HG02981 (cell line): ENCODE measurements at regions not wholly inside any gene's neighbourhood (a gene's known extent, or its start where the extent isn't known, plus 50 kb on each side); places are given as distances from the start of the nearest gene placed in this dataset.

Experiments used
- ATAC-seq: cut with Tn5 transposase; IDR thresholded peaks from one replicate; pipeline ENCODE4 v1.9.1; 2021; ENCODE audit warnings: mild to moderate bottlenecking, moderate library complexity; ENCODE audit not compliant: unreplicated experiment

DNA sequence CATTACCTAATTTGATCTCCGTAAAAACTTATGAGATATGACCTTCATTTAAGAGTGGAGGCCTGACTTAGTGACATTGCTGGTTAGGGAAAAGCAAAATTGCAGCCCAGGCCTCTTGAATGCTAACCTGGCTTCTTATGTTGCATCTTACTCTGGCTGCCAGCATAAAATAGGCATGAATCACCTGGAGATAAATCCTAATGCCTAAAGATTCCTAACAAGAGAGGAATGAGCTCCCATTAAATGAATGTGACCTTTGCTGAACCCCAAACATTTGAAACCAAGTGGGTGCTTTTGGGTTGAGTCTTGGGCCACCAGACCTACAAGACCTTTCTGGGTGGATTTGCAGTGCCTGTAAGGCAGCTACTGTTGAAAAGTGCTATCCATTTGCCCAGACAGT, 1145.6 kb upstream of the TENM4 start:
- ATAC-seq, result no peak

DNA sequence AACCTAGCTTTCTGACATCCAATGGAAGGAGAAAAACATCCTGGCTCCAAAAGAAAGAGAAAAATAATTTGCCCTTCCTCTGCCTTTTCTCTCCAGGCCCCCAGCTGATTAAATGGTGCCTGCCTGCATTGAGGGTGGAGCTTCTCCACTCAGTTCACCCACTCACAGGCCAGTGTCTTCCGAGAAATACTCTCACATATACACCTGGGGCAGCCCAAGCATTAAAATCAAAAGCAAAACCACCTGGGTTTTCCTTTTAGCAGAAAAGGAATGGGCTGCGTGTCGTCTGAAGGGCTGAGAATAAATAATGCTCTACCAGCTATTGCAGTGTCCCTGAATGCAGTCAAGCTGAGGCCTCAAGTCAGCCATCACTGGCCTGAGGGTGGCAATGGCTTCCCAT, 1143.8 kb upstream of the TENM4 start:
- no peak for ATAC-seq

- no peak for ATAC-seq
Measured at GRCh38 chr11:80569832-80570231, 1129.0 kb upstream of the TENM4 start.

DNA sequence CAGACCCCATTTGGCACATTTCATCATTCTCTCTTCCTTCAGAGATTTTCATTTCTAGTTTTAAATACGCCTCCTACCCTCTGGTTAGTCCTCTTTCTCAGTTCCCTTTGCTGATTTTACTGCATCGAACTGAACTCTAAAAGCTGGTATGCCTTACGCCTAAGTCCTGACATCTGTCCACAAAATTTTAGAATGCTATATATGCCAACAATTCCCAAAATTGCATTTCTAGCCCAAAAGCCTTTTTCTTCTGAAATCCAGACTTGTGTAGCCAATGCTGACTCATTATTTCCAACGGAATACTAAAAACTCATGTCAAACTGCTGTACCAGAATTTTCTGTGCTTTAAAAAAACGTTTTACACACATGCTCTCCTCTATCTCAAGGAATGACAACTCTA, 1124.4 kb upstream of the TENM4 start:
- no peak for ATAC-seq

GRCh38 chr11:80562523-80563125, 1121.8 kb upstream of the TENM4 start:
- ATAC-seq, result no peak

GRCh38 chr11:80559942-80560341, 1119.1 kb upstream of the TENM4 start:
- ATAC-seq, result no peak

DNA sequence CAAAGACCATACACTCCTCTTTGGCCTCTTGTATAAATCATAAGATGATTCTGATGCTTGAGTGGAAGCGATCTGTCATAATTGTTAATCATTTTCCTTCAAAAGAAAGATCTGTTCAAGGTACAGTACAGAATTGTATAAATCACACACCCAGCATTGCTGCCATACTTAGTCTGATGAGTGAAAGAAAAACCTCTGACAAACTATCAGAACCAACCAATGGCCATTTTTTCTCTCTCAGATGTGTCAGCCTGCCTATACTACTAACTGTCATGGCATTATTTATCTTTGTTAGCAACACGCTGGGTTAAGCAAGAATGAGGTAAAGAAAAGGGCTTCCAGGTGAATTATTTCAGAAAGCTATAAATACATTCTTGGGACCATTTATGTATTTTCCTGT, 1112.7 kb upstream of the TENM4 start:
- ATAC-seq, result no peak

- ATAC-seq, result no peak
Measured at GRCh38 chr11:80542704-80543103, 1101.9 kb upstream of the TENM4 start.

DNA sequence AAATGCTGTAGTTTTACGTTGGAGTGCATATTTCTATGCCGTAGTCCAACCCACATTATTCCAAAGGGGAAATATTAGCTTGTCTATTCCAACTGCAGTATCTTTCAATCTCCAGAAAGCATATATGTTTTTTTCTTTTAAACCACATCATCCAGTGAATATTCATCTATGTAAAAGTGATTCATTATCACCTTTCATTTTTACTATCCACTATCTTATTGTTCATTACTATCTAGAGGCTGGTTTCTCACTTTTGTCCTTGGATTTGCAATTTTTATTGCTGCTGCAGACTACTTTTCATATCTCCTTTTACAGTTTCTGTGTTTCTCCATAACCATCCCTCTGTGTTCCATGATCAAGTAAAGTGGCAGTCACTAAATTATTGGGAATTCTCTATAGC, 1097.2 kb upstream of the TENM4 start:
- ATAC-seq, result no peak

DNA sequence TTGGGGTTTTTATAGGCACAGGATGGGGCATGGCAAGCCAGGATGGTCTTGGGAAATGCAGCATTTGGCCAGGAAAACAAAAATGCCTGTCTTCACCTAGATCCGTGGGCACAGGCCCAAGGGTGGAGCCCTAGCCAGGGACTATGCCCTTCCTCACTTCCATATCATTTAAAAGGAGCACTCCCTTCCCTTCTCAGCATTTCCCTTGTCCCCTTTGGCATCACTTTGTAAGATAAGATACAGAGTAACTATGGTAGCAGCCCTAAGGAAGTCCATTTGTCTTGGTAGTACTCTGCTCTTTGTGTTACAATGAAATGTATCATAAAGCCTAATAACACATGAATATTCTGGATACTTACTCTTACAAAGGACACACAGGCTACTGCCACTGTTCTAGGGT, 1092.6 kb upstream of the TENM4 start:
- no peak for ATAC-seq

GRCh38 chr11:80532633-80533232, 1091.9 kb upstream of the TENM4 start:
- no peak for ATAC-seq

GRCh38 chr11:80529726-80530125, 1088.9 kb upstream of the TENM4 start:
- ATAC-seq, result no peak

GRCh38 chr11:80525663-80526405, 1085.0 kb upstream of the TENM4 start:
- no peak for ATAC-seq

DNA sequence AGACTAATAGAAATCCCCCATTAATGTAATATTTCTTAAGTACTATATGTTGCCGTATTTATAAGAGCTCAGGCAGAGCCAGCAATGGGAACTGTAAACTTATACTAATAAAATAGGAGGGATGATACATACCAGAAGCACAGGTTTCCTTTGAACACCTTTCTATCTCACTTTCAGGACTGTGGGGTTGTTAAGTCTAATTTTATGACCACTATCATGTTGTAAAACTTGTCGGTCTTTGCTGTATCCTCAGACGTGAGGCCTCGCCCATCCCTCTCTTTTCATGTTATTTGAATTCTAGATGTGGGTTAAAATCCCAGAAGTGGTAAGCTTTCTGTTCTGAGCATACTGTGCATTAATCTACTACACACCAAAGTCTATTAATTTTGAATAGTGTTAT, 1083.5 kb upstream of the TENM4 start:
- ATAC-seq, result no peak

GRCh38 chr11:80523057-80523456, 1082.2 kb upstream of the TENM4 start:
- no peak for ATAC-seq

DNA sequence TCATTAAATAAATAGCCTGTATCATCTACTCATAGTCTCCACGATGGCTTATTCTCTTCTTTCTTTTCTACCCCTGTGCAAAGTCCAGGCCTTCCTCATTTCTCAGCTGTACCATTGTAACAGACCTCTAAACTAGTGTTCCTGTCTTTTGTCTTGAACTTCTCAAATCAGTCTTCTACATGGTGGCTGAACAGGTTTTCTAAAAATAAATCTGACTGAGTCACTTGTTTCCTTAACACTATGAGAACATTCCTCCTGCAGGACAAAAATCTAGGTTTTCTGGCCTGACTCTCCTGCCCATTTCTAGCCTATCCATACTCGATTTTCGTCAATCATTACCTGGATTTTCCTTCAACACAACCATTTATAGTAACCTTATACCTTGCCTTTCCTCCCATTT, 1080.8 kb upstream of the TENM4 start:
- ATAC-seq, result no peak

DNA sequence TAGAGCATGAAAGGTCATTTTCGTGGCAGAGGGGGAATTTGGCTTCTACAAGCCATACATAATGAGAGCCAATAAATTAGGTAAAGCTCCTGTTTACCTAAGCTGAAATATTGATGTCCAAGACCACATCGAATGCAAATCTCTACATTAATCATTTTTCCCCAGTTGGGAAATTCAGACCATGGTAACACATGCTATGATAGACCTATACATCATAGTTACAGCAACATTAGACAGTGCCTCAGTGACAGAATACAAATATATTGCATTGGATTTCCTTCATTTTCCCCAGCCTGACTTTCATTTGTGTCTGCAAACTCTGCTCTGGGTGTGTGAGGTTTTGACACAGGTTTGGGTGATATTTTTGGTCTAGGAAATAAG, 1079.7 kb upstream of the TENM4 start:
- no peak for ATAC-seq

DNA sequence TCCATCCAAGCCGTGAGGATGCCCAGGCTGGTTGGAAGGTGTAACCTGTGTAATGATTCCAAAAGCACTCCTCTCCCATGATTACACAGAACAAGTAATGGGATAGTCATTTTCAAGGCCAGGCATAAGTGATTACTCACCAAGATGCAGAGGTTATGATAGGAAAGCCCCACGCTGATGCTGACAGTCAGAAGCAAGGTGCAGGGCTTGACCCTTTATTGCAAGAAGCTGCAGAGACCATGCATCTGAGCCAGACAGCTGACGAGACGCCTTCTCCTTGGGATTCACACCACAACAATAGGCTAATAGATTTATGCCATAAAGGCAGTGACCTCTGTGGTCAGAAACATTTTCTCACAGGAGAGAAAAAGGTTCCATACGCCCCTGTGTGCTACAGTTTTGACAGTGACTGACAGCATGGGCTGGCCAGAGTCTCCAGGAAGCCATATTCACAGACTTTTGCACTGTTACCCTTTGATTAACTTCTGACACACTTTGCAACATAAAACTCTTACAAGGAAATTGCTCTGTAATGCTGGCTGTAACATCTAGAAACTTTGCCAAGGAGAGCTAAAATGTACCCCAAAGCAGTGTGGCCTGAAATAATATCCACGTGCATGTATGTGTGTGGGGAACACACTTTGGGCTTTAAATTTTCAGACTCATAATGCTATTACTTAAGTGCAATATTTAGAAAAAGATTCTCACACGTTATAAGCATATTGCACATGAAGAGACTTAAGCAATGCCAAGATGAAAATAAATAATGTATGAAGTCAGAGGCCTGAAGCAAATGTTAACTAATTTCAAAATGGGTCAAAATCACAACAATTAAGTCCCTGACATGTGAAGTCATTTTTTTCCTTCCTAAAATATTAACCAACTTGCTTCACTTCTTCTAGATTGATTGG, 1079.0 kb upstream of the TENM4 start:
- ATAC-seq, result no peak

- ATAC-seq, result no peak
Measured at GRCh38 chr11:80517701-80518100, 1076.9 kb upstream of the TENM4 start.

- no peak for ATAC-seq
Measured at GRCh38 chr11:80515097-80515496, 1074.3 kb upstream of the TENM4 start.

GRCh38 chr11:80512491-80512890, 1071.7 kb upstream of the TENM4 start:
- ATAC-seq, result no peak
